HG03469 (cell line): ENCODE measurements at regions not wholly inside any gene's neighbourhood (a gene's known extent, or its start where the extent isn't known, plus 50 kb on each side); places are given as distances from the start of the nearest gene placed in this dataset.
"Not testable (repeated sequence)": the region's sequence is repeated elsewhere in the genome, so short reads cannot be mapped to it uniquely, and the experiment has no call there.

Source experiments
- ATAC-seq: cut with Tn5 transposase; IDR thresholded peaks from one replicate; pipeline ENCODE4 v1.9.1; 2021; ENCODE audit warnings: mild to moderate bottlenecking, moderate library complexity, moderate number of reproducible peaks; ENCODE audit not compliant: unreplicated experiment

- ATAC-seq = no peak
These were observed 874.1 kb downstream of the LTN1 start for GRCh38 chr21:28118570-28118969.

- ATAC-seq = not testable (repeated sequence)
These were observed 877.7 kb downstream of the LTN1 start for GRCh38 chr21:28114986-28115385.

- ATAC-seq = no peak
These were observed 879.0 kb downstream of the LTN1 start for GRCh38 chr21:28113718-28114117.

GRCh38 chr21:28112511-28112910 is 880.2 kb downstream of the LTN1 start:
- no peak for ATAC-seq

- ATAC-seq = no peak
These were observed 881.5 kb downstream of the LTN1 start for GRCh38 chr21:28111151-28111619.

GRCh38 chr21:28110716-28111115 is 882.0 kb downstream of the LTN1 start:
- ATAC-seq = no peak

GRCh38 chr21:28110074-28110473 is 882.6 kb downstream of the LTN1 start:
- ATAC-seq = no peak

- no peak for ATAC-seq
These were observed 886.2 kb downstream of the LTN1 start for GRCh38 chr21:28106370-28106890.

- no peak for ATAC-seq
These were observed 888.3 kb downstream of the LTN1 start for GRCh38 chr21:28104346-28104745.

GRCh38 chr21:28100366-28100765 is 892.3 kb downstream of the LTN1 start:
- ATAC-seq = no peak

GRCh38 chr21:28099001-28099705 is 893.5 kb downstream of the LTN1 start:
- no peak for ATAC-seq

- ATAC-seq = no peak
These were observed 901.2 kb downstream of the LTN1 start for GRCh38 chr21:28091466-28091865.

GRCh38 chr21:28090546-28090945 is 902.1 kb downstream of the LTN1 start:
- no peak for ATAC-seq

GRCh38 chr21:28089599-28090441 is 902.9 kb downstream of the LTN1 start:
- ATAC-seq = no peak

GRCh38 chr21:28086861-28087581 is 905.7 kb downstream of the LTN1 start:
- ATAC-seq = no peak

- no peak for ATAC-seq
These were observed 907.7 kb downstream of the LTN1 start for GRCh38 chr21:28084951-28085350.

- no peak for ATAC-seq
These were observed 909.3 kb downstream of the LTN1 start for GRCh38 chr21:28083350-28083749.

GRCh38 chr21:28078126-28078525 is 914.6 kb downstream of the LTN1 start:
- ATAC-seq = no peak

- no peak for ATAC-seq
These were observed 918.0 kb downstream of the LTN1 start for GRCh38 chr21:28074676-28075075.

GRCh38 chr21:28072601-28073000 is 920.1 kb downstream of the LTN1 start:
- ATAC-seq = no peak

- ATAC-seq = no peak
These were observed 923.2 kb downstream of the LTN1 start for GRCh38 chr21:28069450-28069923.
